A673 (cell line): ENCODE measurements at regions not wholly inside any gene's neighbourhood (a gene's known extent, or its start where the extent isn't known, plus 50 kb on each side); places are given as distances from the start of the nearest gene placed in this dataset.

Experiments
- EZH2 ChIP-seq: fragments of 200-600 bp; sonication (generic); IDR thresholded peaks from 2 replicates; pipeline ENCODE4 v1.6.1; 2017; ENCODE audit warnings: borderline replicate concordance, low read depth, mild to moderate bottlenecking, mixed read lengths, antibody characterized with exemption, low read length; ENCODE audit not compliant: poor library complexity, severe bottlenecking
- TF ChIP-seq, protein P1 (sequence below): fragments of 300-800, 200-600 bp; sonication (generic); conservative IDR thresholded peaks from 2 replicates; pipeline ENCODE4 v1.5.1; 2017; ENCODE audit warnings: low read depth, mild to moderate bottlenecking, antibody characterized with exemption, low read length, moderate library complexity, mixed read lengths

DNA sequence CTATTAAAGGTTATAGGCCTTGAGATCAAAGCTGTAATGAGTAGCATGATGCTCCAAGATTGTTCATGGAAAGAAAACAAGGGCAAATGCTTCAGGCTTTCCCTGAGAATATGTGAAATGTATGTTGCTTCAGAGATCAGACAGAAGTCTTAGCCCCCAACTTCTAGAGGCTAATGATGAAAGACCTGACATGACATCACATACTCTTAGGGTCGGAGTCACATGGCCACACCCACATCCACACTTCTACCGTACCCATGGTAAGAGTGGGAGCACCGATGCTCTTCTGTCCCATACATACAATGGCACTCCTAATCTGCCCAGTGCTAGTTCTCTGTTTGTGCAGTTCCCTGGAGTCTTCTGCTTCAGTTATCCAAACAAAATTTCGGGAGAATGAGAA, 111.9 kb upstream of the ACSL4 start:
- TF ChIP-seq, protein P1, sequence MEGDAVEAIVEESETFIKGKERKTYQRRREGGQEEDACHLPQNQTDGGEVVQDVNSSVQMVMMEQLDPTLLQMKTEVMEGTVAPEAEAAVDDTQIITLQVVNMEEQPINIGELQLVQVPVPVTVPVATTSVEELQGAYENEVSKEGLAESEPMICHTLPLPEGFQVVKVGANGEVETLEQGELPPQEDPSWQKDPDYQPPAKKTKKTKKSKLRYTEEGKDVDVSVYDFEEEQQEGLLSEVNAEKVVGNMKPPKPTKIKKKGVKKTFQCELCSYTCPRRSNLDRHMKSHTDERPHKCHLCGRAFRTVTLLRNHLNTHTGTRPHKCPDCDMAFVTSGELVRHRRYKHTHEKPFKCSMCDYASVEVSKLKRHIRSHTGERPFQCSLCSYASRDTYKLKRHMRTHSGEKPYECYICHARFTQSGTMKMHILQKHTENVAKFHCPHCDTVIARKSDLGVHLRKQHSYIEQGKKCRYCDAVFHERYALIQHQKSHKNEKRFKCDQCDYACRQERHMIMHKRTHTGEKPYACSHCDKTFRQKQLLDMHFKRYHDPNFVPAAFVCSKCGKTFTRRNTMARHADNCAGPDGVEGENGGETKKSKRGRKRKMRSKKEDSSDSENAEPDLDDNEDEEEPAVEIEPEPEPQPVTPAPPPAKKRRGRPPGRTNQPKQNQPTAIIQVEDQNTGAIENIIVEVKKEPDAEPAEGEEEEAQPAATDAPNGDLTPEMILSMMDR: no peak
- no peak for TF ChIP-seq EZH2
